ENCODE measurements at regions not wholly inside any gene's neighbourhood (a gene's known extent, or its start where the extent isn't known, plus 50 kb on each side); places are given as distances from the start of the nearest gene placed in this dataset.

GRCh38 chr3:182005701-182006100, 294.0 kb downstream of the SOX2 start:
- TF ChIP-seq POLR2A (IDR thresholded peaks at IDR 0.05) (no peak), CTCF (IDR thresholded peaks at IDR 0.05) (no peak)

All from testis (tissue), 2 donors.